Left ventricle myocardium inferior (tissue), 1 donor: ENCODE measurements at regions not wholly inside any gene's neighbourhood (a gene's known extent, or its start where the extent isn't known, plus 50 kb on each side); places are given as distances from the start of the nearest gene placed in this dataset.

ENCODE experiments used
- DNase-seq: peaks from one replicate; pipeline ENCODE4 v3.0.0-alpha.2; 2020
- H3K27ac ChIP-seq: fragments of 200-600 bp; replicated peaks from 2 replicates; pipeline ENCODE4 v1.8.0; 2021
- H3K27me3 ChIP-seq: fragments of 200-600 bp; 2 replicates; pipeline ENCODE4 v1.8.0; 2021; ENCODE audit warnings: low read depth
- H3K36me3 ChIP-seq: fragments of 200-600 bp; 2 replicates; pipeline ENCODE4 v1.8.0; 2021
- H3K4me1 ChIP-seq: fragments of 200-600 bp; 2 replicates; pipeline ENCODE4 v1.8.0; 2021
- H3K4me3 ChIP-seq: fragments of 200-600 bp; 2 replicates; pipeline ENCODE4 v1.8.0; 2021; ENCODE audit warnings: mild to moderate bottlenecking, moderate library complexity
- H3K9me3 ChIP-seq: fragments of 200-600 bp; replicated peaks from 2 replicates; pipeline ENCODE4 v1.8.0; 2021
- intact Hi-C: fragments of 100-400 bp; cut with micrococcal nuclease; formaldehyde crosslinking; loops from one replicate; pipeline ENCODE4 v1.11.0; 2022
- TF ChIP-seq, protein P1 (sequence below): fragments of 200-600 bp; IDR thresholded peaks from 2 replicates; pipeline ENCODE4 v1.8.0; 2021; ENCODE audit warnings: antibody characterized with exemption, mild to moderate bottlenecking, borderline replicate concordance
- donor health status: DM: no; HTN: yes; CAD: no; lungs with severe emphysema.

DNA sequence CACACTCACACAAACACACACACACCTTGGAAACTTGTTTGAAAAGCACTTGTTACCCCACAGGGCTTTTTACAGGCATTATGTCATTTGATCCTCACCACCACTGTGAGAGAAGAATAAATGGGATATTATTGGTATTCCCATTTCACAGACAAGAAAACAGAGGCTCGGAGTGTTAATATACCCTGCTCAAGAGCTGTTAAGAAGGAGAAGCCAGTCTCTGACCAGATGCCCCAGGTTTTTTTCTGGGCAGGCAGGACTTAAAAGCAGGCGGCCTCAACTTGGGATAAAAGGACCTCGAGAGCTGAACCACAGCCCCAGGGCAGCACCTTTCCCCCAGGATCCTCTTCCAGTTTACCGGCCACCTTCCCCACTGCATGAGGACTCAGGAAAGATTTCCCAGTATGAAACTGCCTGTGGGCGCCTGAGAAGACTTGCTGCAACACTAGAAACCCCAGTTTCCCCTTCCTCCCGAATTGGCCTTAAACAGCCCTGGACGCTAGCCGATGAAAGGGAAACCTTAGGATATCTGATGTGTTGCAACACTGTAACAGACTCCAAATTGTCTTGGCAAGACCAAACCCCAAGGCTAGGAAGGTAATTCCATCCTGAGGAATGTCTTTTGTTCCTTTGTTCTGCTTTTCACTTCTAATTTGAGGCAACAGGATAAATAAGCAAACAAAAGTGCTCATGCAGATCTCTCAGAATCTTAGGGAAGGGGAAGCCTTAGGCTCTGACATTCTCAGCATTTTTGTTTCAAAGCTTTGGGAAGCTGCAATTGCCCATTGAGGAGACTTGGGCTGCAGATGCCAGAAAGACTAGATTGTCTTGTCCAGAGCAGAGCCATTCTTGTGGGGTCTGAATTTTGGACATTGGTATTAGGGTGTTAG lies 173.5 kb downstream of the TRIM29 start:
- intact Hi-C loops, result no loop called here
- DNase-seq, result no peak
- H3K36me3 ChIP-seq, result no peaks in the 10 kb centered on the region
- H3K4me3 ChIP-seq, result no peak overlapping the region
- no peak overlapping the region for H3K27ac ChIP-seq
- H3K9me3 ChIP-seq, result no peaks in the 10 kb centered on the region
- peaks cover 9% of the 10 kb centered on the region for H3K27me3 ChIP-seq
- TF ChIP-seq, protein P1, sequence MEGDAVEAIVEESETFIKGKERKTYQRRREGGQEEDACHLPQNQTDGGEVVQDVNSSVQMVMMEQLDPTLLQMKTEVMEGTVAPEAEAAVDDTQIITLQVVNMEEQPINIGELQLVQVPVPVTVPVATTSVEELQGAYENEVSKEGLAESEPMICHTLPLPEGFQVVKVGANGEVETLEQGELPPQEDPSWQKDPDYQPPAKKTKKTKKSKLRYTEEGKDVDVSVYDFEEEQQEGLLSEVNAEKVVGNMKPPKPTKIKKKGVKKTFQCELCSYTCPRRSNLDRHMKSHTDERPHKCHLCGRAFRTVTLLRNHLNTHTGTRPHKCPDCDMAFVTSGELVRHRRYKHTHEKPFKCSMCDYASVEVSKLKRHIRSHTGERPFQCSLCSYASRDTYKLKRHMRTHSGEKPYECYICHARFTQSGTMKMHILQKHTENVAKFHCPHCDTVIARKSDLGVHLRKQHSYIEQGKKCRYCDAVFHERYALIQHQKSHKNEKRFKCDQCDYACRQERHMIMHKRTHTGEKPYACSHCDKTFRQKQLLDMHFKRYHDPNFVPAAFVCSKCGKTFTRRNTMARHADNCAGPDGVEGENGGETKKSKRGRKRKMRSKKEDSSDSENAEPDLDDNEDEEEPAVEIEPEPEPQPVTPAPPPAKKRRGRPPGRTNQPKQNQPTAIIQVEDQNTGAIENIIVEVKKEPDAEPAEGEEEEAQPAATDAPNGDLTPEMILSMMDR, result no peak
- H3K4me1 ChIP-seq, result no peaks in the 10 kb centered on the region

DNA sequence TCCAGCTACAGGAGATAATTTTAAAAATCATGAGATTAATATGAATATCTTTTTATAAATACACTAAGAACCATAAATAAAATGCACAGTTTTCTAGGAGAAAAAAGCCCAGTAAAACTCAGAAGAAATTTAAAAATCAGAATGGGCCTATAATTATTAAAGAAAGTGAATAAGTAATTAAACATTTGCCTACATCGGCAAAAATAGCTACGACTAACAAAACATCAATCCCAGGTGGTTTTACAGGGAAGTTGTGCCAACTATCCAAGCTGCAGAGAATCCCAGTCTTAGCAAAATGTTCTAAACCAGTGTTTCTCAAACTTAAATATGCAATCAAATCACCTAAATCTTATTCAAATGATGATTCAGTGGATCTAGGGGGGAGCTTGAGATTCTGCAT lies 180.0 kb downstream of the TRIM29 start:
- Histone ChIP-seq H3K36me3 (no peaks in the 10 kb centered on the region), H3K9me3 (no peaks in the 10 kb centered on the region), H3K4me3 (no peak overlapping the region), H3K4me1 (no peaks in the 10 kb centered on the region), H3K27ac (no peak overlapping the region), H3K27me3 (peaks cover 51% of the 10 kb centered on the region)
- intact Hi-C loops, result no loop called here
- DNase-seq, result no peak
- TF ChIP-seq, protein P1, result no peak

DNA sequence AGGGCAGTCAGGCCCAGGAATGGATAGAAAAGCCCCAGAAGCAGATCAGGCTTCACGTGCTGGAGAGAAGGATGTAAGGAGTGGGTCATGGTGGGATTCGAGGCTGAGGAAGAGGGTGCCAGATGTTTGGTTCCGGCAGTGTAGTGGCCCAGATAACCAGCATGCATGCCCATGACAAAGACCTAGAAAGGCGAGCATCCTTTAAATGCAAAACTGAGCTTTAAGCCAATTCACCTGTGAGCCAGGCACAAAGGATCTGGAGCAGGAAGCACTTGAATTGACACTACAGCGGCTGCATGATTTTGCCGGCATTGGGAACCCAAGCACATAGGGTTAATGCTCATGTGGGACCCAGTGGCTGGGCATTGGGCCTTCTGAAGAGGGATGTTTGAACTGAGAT lies 185.5 kb downstream of the TRIM29 start:
- TF ChIP-seq, protein P1, result no peak
- peaks cover 71% of the 10 kb centered on the region for H3K27me3 ChIP-seq
- intact Hi-C loops, result no loop called here

DNA sequence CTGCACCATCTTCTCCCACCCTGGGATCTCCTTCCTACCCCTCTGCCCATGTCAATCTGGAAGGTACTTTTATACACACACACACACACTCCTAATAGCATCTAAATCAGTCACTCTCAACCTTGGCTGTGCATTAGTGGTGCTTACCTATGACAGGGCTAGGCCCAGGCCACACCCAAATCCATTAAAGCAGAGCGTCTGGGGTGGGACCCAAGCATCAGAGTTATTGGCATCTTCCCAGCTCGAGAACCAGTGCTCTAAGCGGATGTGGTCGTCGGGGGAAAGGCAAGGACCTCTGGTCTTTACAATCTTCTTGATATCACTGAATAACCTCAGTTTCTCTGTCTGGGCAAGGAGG lies 194.6 kb downstream of the TRIM29 start:
- Histone ChIP-seq H3K9me3 (no peaks in the 10 kb centered on the region), H3K4me3 (no peak overlapping the region), H3K27ac (no peak overlapping the region), H3K27me3 (peaks cover 31% of the 10 kb centered on the region), H3K36me3 (no peaks in the 10 kb centered on the region), H3K4me1 (peaks cover 13% of the 10 kb centered on the region)
- DNase-seq, result no peak
- intact Hi-C loops, result no loop called here
- TF ChIP-seq, protein P1, result no peak

More for the DNA sequence above, 185.5 kb downstream of the TRIM29 start:
- Histone ChIP-seq H3K9me3 (no peaks in the 10 kb centered on the region), H3K4me3 (no peak overlapping the region), H3K36me3 (no peaks in the 10 kb centered on the region), H3K27ac (no peak overlapping the region), H3K4me1 (no peaks in the 10 kb centered on the region)
- no peak for DNase-seq

DNA sequence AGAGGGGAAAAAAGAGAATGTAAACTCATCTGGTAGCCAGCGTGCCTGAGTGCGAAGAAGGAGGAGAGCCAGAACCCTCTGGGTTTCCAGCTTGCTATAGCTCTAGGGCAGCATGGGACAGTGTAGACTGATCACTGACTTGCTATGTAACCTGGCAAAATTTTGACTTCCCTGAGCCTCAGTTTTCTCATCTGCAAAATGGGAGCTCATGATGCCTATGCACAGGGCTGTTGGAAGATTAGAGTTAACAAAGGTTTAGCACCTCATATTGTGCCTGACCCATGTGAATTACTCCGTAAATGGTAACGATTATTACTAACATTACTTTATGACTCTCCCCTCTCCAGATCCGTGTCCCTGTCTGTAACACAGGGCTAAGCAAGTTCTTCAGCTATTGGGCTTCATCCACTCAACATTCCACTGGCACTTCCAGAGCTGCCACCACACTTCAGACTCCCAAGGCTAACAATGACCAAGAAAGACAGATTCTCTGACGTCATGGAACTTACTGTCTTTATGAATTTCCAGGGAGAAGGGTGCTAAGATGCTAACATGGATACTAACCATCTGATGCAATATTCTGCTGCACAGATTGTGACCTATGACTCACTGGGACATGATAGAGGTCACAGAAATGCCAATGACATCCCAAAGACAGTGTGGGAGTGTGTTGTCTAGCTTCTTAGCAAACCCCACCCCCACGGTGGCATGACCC lies 195.2 kb downstream of the TRIM29 start:
- TF ChIP-seq, protein P1, result no peak
- H3K36me3 ChIP-seq, result no peaks in the 10 kb centered on the region
- intact Hi-C loops, result no loop called here
- H3K27ac ChIP-seq, result no peak overlapping the region
- H3K27me3 ChIP-seq, result peaks cover 26% of the 10 kb centered on the region
- no peak for DNase-seq
- peaks cover 13% of the 10 kb centered on the region for H3K4me1 ChIP-seq
- H3K9me3 ChIP-seq, result no peaks in the 10 kb centered on the region
- no peak overlapping the region for H3K4me3 ChIP-seq
